Endothelial cell of umbilical vein (primary cell): ENCODE measurements at regions not wholly inside any gene's neighbourhood (a gene's known extent, or its start where the extent isn't known, plus 50 kb on each side); places are given as distances from the start of the nearest gene placed in this dataset.
"Not testable (repeated sequence)": the region's sequence is repeated elsewhere in the genome, so short reads cannot be mapped to it uniquely, and the experiment has no call there.

Source experiments
- POLR2A ChIP-seq: IDR thresholded peaks from 2 replicates; pipeline ENCODE4 v1.6.1; 2012; ENCODE audit warnings: low read depth, mild to moderate bottlenecking, control low read depth, low read length
- TF ChIP-seq, protein P1 (sequence below), 2 donors: IDR thresholded peaks; 1 replicate in 1 of 2; 2 replicates in 1 of 2; pipeline ENCODE4 v1.5.1; 2011; ENCODE audit warnings: low read length in 2 of 2, mild to moderate bottlenecking in 2 of 2, moderate library complexity in 2 of 2, control low read depth in 1 of 2, inconsistent platforms in 1 of 2, low read depth in 1 of 2; ENCODE audit not compliant: insufficient read depth in 1 of 2; ENCODE audit errors: extremely low read depth in 1 of 2

DNA sequence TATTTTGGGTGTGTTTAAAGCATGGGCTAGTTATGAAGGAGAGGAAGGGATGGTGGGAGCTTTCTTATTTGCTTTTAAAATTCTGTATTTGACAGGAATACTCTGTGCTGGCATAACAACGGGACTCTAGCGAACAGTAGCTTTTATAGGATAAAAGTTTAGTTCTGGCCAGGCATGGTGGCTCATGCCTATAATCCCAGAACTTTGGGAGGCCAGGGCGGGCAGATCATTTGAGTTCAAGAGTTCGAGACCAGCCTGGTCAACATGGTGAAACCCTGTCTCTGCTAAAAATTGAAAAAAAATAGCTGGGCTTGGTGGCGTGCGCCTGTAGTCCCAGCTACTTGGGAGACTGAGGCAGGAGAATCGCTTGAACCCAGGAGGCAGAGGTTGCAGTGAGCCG is 71.5 kb upstream of the GADD45A start:
- TF ChIP-seq, protein P1, sequence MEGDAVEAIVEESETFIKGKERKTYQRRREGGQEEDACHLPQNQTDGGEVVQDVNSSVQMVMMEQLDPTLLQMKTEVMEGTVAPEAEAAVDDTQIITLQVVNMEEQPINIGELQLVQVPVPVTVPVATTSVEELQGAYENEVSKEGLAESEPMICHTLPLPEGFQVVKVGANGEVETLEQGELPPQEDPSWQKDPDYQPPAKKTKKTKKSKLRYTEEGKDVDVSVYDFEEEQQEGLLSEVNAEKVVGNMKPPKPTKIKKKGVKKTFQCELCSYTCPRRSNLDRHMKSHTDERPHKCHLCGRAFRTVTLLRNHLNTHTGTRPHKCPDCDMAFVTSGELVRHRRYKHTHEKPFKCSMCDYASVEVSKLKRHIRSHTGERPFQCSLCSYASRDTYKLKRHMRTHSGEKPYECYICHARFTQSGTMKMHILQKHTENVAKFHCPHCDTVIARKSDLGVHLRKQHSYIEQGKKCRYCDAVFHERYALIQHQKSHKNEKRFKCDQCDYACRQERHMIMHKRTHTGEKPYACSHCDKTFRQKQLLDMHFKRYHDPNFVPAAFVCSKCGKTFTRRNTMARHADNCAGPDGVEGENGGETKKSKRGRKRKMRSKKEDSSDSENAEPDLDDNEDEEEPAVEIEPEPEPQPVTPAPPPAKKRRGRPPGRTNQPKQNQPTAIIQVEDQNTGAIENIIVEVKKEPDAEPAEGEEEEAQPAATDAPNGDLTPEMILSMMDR (IDR thresholded peaks at IDR 0.05; ENCODE audit: extremely low read depth in 1 of 2, insufficient read depth in 1 of 2, low read depth in 1 of 2, low read length in 2 of 2) = not testable (repeated sequence)
- TF ChIP-seq POLR2A = not testable (repeated sequence)
